HG02759 (cell line): ENCODE measurements at regions not wholly inside any gene's neighbourhood (a gene's known extent, or its start where the extent isn't known, plus 50 kb on each side); places are given as distances from the start of the nearest gene placed in this dataset.
"Not testable (repeated sequence)": the region's sequence is repeated elsewhere in the genome, so short reads cannot be mapped to it uniquely, and the experiment has no call there.

ENCODE experiments used
- ATAC-seq: cut with Tn5 transposase; IDR thresholded peaks from one replicate; pipeline ENCODE4 v1.9.1; 2021; ENCODE audit warnings: mild to moderate bottlenecking, moderate library complexity; ENCODE audit not compliant: unreplicated experiment

- ATAC-seq = no peak
Observed at GRCh38 chr3:101995371-101996046, 146.2 kb downstream of the NFKBIZ start.

- peak; percentile 51 for ATAC-seq
Observed at GRCh38 chr3:101996832-101997231, 147.5 kb downstream of the NFKBIZ start.

GRCh38 chr3:101998256-101998926 is 149.1 kb downstream of the NFKBIZ start:
- ATAC-seq = no peak

DNA sequence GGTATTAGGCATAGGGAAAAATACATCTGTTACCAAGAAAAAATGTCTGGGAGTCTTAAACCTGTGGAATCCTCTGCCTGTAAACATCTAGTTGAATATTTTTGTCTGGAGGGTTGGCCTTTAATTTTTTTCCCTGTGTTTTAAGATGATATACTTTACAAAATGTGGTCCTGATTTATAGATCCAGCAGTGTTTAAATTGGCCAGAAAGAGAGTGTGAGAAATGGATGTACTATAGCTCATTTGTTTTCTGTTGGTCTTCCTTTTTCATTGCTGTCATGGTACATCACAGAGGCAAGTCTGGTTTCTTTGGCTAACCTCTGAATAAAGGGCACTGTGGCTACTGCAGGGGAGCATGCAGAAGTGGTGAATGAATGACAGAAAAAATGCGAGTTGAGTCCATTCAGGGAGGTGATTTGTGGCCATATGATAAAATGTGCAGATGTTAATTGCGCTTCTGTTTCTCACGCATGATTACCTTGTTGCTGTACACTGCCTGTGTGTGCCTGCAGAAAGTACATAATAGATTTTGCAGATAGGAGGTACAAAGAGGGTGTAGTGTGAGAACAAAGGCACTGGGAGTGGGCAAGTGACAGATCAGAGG is 150.0 kb downstream of the NFKBIZ start:
- peak; percentile 25 for ATAC-seq

DNA sequence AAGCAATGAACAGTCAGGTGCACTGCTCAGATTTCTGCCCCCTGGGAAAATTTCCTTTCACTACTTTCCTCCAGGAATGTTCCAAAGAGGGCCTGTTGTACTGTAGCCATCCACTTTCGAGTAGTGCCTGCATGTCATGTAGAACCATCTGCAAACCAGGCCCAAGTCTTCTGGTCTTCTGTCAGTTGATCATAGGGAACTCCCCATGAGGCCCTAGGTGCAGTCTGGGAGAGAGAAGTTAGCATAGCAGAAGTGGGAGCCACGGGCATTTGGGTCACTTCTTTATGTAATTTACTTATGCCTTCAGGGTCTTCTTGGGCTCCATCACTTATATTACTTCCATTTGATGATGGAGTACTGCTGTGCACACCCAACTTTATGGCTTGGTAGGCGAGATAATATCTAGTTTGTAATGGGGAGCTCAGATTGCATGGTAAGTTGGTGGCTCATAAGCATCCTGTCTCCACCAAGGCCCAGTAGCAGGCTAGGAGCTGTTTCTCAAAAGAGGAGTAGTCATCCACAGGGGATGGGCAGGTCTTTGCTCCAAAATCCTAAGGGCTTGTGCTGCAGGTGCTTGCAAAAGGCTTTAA is 151.4 kb downstream of the NFKBIZ start:
- no peak for ATAC-seq

DNA sequence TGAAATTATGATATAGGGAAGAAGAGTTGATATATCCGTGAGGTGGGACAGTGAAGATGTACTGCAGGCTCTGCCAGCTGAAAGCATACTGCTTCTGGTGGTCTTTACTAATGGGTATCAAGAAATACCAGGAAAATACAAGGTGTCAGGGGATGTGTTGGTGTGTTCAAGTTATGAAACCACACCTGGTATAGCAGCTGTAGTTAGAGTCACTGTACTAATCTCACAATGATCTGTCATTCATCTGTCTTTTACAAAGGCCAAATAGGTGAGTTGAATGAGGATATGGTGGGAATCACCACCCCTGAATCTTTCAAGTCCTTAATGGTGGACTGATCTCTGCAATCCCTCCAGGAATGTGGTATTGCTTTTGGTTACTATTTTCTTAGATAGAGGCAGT is 152.7 kb downstream of the NFKBIZ start:
- no peak for ATAC-seq

DNA sequence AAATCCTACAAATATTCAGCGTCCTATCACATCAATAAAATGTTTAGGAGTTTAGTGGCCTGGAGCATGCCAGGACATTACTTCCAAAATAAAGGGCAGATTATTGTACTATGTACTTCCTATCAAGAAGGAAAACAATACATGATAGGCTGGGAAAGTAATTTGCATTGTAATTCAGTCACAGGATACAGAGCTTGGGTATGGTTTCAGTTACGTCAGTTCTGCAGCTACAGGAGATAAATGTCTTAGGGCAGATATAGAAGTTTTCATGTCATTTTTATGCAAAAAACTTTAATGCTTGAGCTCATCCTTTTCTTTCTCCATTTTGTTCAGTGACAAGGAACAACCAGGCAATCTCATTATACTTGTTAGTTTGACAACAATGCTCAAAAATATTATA is 155.2 kb downstream of the NFKBIZ start:
- ATAC-seq = no peak

DNA sequence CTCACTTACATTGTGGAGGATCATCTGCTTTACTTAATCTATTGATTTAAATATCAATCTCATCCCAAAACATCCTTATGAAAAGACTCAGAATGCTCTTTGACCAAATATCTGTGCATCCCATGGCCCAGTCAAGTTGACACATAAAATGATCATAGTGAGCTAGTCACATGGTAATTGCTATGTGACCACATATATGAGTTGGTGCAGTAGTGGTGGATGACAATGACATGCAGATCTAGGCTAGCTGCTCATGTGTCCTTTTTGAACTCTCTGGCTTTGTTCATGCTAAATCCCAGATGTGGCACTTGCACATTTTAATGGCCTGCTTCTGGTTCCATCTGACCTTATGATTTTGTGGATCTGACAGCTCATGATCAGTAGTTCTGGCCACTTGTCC is 156.2 kb downstream of the NFKBIZ start:
- ATAC-seq = no peak

DNA sequence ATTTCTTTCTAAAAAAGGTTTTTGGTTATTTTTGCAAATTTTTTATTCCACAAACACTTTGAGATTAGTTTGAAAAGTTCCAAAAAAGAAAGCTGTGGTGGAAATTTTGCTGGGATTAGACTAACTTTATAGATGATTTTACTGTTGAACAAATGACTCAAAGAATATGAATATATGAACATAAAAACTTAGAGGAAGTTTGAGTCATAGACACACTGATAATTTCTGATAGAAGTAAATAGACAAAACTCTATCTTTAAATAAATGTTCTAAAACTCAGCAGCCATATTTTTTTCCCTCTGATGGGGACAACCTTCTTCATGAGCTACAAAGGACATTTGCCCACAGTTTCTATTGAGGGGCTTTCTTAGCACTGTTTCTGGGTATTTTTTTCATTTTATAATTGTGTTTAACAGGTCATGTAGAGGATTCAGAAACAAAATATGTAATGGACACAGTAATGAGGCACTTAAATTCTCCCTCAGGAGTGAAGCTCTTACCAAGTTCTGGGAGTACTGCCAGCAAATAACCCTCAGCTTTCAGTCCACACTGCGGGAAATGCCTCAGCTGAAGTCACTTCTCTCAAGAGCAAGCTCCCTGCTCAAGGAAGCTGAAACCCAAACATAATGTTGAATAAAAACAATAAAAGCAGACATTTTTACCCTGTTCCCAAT is 157.6 kb downstream of the NFKBIZ start:
- no peak for ATAC-seq

- not testable (repeated sequence) for ATAC-seq
Observed at GRCh38 chr3:102008436-102008835, 159.1 kb downstream of the NFKBIZ start.

GRCh38 chr3:102016417-102016816 is 167.1 kb downstream of the NFKBIZ start:
- ATAC-seq = no peak

DNA sequence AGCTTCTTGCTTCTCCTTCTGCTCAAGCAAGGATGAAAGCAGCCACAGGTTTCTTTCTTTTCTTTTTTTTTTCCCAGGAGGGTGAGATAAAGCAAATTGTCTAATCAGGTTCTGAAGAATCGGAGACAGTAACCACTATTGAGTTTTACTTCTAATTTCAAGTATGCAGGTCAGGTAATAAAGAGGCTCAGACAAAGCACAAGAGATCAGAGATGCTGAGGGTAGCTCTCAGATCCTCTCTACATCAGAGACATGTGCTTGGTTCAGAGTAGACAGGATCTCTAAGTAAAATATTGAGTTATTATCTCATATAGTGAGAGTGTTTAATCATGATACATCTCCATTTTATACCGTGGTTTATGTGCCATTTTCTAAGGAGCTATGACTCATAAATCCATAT is 168.5 kb downstream of the NFKBIZ start:
- no peak for ATAC-seq

DNA sequence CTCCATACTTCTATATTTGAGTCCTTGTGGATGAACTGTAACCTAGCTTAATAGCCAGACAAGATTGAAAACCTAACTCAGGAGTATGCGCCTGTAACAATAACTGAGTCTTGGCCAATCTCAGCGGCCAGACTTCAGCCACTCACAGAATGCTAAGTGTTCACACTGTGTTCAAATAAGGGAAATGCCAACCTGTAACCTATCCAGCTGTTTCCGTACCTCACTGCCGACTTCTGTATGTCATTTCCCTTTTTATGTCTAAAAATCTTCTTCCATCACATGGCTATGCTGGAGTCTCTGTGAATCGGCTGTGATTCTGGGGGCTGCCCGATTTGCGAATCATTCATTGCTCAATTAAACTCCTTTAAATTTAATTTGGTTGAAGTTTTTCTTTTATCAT is 169.2 kb downstream of the NFKBIZ start:
- ATAC-seq = no peak

DNA sequence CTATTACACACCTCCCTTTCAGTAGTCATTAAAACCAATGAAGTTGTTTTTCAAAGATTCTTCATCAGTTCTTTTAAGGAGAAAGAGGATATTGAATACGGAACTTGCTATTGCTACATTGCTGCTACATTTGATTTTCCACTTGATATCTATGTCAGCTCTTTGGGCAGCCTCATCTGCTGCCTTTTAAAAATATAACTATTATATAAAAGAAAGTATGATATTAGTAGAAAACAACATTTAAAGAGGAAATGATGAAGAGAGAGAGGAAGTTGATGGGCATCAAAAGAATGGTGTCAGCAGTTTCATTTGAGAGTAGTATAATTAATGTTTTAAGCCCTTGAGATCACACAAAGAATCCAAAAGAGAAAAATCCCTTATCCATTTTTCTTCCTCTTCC is 171.4 kb downstream of the NFKBIZ start:
- ATAC-seq = no peak

DNA sequence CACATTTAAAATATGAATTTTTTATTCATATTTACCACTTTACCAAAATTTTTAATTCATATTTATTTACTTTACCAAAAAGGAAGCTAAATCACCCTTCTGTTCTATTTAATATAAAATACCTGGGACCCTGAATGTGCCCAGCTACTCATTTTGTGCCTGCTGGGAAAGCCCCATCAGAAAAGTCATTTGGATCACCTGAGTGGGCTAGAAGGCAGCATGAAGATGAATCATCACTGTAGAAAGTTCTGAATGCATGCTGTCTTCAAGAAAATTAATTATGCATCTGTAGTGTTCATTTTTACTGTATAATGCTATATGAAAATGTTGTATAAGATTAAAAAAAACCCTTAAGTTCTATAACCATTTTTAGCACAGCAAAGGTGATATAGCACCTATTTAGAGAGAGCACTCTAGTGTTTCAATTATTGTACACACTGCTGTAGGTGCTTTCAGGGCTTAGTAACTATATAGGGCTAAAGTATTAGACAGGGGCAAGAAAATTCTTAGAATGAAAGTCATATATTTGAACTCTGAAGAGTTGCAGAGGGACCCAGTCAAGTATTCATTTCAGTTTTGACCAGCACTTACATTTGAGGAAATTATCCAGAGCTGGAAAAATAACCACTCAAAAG is 175.1 kb downstream of the NFKBIZ start:
- ATAC-seq = peak; percentile 71

DNA sequence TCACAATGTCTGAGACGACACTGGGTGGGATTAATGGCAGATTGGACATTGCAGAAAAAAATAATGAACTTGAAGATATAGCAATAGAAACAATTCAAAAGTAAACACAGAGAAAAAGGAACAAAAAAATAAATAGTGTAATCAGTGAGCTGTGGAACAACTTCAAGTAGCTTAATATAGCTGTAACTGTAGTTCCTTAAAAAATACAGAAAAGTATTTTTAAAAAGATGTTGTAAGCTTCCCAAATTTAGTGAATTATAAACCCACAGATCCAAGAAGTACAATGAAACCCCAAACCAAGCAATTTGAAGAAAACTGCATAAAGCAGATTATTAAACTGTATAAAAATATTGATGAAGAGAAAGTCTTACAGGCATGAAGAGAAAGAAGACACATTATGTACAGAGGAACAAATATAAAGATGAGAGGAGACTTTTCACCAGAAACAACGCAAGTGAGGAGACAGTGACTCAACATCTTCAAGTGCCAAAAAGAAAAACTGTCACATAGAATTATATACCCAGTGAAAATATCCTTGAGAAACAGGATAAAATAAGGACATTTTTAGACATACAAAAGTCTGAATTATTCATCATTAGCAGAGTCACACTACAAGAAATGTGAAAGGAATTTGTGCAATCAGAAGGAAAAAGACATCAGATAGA is 176.4 kb downstream of the NFKBIZ start:
- ATAC-seq = no peak

DNA sequence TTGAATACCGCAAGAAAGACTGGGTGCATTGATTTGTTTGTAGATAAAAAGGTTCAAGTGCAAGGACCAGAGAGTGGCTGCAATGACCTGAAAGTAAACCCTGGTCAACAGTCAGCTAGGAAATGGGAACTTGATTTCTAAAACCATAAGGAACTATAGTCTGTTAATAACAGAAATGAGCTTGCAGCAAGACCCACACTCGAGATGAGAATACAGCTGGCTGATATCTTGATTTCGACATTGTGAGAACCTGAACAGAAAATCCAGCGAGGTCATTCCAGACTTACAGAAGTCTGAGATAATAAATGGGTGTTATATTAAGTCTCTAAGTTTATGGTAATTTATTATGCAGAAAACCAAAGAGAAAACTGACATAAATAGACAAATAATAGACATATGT is 177.3 kb downstream of the NFKBIZ start:
- no peak for ATAC-seq

GRCh38 chr3:102030661-102031060 is 181.3 kb downstream of the NFKBIZ start:
- no peak for ATAC-seq

- ATAC-seq = no peak
Observed at GRCh38 chr3:102031834-102032233, 182.5 kb downstream of the NFKBIZ start.
